H1 (cell line): ENCODE measurements at regions not wholly inside any gene's neighbourhood (a gene's known extent, or its start where the extent isn't known, plus 50 kb on each side); places are given as distances from the start of the nearest gene placed in this dataset.

Experiments
- CTBP2 ChIP-seq: IDR thresholded peaks from 2 replicates; pipeline ENCODE4 v1.7.0; 2011; ENCODE audit warnings: borderline replicate concordance, mild to moderate bottlenecking, moderate library complexity, mixed read lengths, low read length; ENCODE audit not compliant: insufficient read depth, insufficient read length
- FOSL1 ChIP-seq: IDR thresholded peaks from 2 replicates; pipeline ENCODE4 v1.6.1; 2011; ENCODE audit warnings: mild to moderate bottlenecking, low read depth, low read length, moderate library complexity; ENCODE audit not compliant: insufficient read depth
- TBP ChIP-seq: IDR thresholded peaks from 2 replicates; pipeline ENCODE4 v1.6.1; 2011; ENCODE audit warnings: low read depth, low read length, improper control_type of control experiment
- TF ChIP-seq, protein P1 (sequence below): IDR thresholded peaks from 2 replicates; pipeline ENCODE4 v1.6.1; 2012; ENCODE audit warnings: low read length, inconsistent platforms

DNA sequence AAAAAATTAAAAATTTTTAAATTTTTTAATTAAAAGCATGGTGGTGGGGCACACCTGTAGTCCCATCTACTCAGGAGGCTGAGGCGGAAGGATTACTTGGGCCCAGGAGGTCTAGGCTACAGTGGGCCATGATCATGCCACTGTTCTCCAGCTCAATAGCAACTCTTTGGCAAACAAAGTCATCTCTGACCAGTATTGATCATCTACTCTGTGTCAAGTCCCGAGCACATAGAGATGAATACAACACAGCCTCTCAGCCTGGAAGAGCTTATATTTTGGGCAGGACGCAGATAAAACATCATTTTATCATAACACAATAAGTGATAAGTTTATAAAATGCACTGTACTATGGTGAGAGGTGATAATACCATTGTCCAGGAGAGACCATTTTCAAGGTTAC lies 281.6 kb upstream of the GADL1 start (continued):
- TF ChIP-seq CTBP2 (no peak), FOSL1 (no peak), TBP (no peak)
- TF ChIP-seq, protein P1, sequence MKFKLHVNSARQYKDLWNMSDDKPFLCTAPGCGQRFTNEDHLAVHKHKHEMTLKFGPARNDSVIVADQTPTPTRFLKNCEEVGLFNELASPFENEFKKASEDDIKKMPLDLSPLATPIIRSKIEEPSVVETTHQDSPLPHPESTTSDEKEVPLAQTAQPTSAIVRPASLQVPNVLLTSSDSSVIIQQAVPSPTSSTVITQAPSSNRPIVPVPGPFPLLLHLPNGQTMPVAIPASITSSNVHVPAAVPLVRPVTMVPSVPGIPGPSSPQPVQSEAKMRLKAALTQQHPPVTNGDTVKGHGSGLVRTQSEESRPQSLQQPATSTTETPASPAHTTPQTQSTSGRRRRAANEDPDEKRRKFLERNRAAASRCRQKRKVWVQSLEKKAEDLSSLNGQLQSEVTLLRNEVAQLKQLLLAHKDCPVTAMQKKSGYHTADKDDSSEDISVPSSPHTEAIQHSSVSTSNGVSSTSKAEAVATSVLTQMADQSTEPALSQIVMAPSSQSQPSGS, result no peak
- TF ChIP-seq, all 59 proteins: peak for 0
